AG09309 (cell line): ENCODE measurements at regions not wholly inside any gene's neighbourhood (a gene's known extent, or its start where the extent isn't known, plus 50 kb on each side); places are given as distances from the start of the nearest gene placed in this dataset.
"Not testable (repeated sequence)": the region's sequence is repeated elsewhere in the genome, so short reads cannot be mapped to it uniquely, and the experiment has no call there.

Source experiments
- DNase-seq: peaks from one replicate; pipeline ENCODE4 v3.0.0-alpha.2; 2010; ENCODE audit warnings: low read depth
- H3K4me3 ChIP-seq: 2 replicates; pipeline ENCODE4 v1.5.1; 2011; ENCODE audit warnings: mild to moderate bottlenecking, low read depth, low read length, moderate library complexity; ENCODE audit not compliant: control insufficient read depth
- TF ChIP-seq, protein P1 (sequence below): IDR thresholded peaks from 2 replicates; pipeline ENCODE4 v1.5.1; 2011; ENCODE audit warnings: mild to moderate bottlenecking, low read depth, low read length, inconsistent platforms; ENCODE audit not compliant: insufficient read depth, control insufficient read depth; ENCODE audit errors: missing control alignments

- no peak overlapping the region for H3K4me3 ChIP-seq
- TF ChIP-seq, protein P1, sequence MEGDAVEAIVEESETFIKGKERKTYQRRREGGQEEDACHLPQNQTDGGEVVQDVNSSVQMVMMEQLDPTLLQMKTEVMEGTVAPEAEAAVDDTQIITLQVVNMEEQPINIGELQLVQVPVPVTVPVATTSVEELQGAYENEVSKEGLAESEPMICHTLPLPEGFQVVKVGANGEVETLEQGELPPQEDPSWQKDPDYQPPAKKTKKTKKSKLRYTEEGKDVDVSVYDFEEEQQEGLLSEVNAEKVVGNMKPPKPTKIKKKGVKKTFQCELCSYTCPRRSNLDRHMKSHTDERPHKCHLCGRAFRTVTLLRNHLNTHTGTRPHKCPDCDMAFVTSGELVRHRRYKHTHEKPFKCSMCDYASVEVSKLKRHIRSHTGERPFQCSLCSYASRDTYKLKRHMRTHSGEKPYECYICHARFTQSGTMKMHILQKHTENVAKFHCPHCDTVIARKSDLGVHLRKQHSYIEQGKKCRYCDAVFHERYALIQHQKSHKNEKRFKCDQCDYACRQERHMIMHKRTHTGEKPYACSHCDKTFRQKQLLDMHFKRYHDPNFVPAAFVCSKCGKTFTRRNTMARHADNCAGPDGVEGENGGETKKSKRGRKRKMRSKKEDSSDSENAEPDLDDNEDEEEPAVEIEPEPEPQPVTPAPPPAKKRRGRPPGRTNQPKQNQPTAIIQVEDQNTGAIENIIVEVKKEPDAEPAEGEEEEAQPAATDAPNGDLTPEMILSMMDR = no peak
- no peak for DNase-seq
These were observed 160.0 kb upstream of the FOXF1 start for GRCh38 chr16:86350289-86350688.

GRCh38 chr16:86351041-86351784 lies 159.1 kb upstream of the FOXF1 start:
- no peak for DNase-seq
- TF ChIP-seq, protein P1 = no peak
- no peak overlapping the region for H3K4me3 ChIP-seq

GRCh38 chr16:86351785-86352139 lies 158.6 kb upstream of the FOXF1 start:
- not testable (repeated sequence) for DNase-seq, H3K4me3 ChIP-seq

DNA sequence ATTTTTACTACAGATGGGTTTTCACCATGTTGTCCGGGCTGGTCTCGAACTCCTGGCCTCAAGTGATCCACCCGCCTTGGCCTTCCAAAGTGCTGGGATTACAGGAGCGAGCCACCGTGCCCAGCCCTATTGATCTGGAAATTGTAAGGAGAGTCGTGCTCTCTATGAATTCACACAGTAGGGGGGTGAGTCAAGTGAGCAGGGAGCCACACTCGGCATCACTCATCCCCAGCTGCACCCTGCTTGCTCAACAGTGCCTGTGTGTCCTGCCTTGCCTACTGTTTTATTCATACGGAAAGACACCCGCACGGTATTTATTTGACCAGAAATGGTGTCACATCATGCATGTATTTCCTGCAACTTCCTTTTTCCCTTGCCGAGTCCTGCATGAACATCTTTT lies 157.2 kb upstream of the FOXF1 start:
- TF ChIP-seq, protein P1 = no peak
- no peak for DNase-seq
- no peak overlapping the region for H3K4me3 ChIP-seq

DNA sequence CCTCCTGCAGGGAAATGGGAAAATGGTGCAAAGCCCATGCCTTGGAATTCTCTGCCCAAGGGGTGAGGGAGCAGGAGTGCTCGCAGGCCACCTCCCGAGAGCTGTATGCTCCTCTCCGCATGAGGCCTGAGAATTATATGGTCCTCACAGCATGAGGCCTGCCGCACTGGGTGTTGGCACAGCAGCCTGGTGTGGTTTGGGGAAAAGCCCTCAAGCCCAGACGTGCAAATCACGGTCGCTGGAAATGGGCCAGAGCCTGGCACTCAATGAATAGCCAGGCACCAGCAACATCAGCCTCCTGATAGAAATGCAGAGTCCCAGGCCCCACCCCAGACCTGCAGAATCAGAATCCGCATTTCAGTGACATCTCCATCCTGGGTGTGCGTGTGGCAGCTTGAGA lies 156.4 kb upstream of the FOXF1 start:
- DNase-seq = no peak
- TF ChIP-seq, protein P1 = no peak
- no peak overlapping the region for H3K4me3 ChIP-seq

DNA sequence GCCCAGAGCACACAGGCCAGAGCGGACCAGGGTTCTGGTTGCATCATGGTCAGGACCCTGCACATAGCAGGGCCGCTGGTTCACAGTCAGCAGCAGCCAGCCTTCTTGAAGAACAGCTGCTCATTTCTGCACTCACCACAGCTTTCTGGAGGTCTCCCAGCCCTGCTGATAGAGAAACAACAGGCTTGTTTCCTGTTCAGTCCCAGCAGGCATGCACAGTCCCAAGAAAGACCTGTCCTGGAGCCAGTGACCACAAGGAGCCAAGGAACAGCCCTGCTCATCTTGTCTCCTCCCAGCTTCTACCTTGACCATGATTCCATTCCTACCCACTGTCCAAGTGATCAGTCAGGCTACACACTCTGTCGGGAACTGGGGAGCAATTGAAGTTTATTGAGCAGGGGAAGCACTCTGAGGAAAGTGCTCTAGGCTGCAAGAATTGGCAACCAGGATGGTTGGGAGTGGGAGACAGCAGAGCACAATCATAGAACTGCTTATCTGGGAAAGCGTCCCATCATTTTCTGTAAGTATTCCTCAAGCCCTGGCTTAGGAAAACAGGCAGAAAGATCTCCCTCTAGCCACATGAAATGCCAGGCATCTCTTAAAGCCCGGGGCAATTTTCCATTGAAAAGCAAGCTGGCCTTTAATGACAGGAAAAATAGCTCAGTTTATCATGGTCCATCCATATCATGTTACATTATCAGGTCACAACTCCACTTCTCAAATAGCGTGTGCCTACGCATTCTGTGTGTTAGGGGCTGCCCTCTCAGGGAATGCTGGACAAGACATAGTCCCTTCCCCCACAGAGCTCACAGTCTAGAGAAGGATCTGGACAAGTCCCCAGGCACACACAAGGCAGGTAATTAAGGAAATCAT lies 155.4 kb upstream of the FOXF1 start:
- DNase-seq = no peak
- TF ChIP-seq, protein P1 = no peak
- H3K4me3 ChIP-seq = no peak overlapping the region

DNA sequence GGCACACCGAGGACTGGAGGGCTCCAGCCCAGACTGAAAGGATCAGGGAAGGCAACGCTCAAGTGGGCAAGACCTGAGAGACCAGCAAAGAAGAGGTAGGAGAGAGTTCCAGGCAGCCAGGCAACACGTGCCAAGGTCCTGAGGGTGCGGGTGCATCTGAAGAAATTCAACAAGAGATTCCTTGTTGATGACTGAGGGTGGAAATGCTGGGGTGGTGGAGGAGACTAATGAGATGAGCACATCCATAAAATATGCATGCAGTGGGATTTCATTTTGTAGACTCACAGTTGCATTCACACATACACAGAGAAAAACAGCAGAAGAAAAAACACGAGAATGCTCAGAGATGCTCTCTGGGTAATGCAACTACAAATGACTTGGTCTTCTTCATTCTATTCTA lies 154.8 kb upstream of the FOXF1 start:
- no peak overlapping the region for H3K4me3 ChIP-seq
- TF ChIP-seq, protein P1 = no peak
- peak; percentile 55 for DNase-seq
